Ovary (tissue), 3 donors: ENCODE measurements at regions not wholly inside any gene's neighbourhood (a gene's known extent, or its start where the extent isn't known, plus 50 kb on each side); places are given as distances from the start of the nearest gene placed in this dataset.

Experiments
- EP300 ChIP-seq: sonication (generic); formaldehyde crosslinking; IDR thresholded peaks from one replicate; pipeline ENCODE4 v1.6.1; 2017; ENCODE audit warnings: antibody characterized with exemption
- TF ChIP-seq, protein P1 (sequence below), 3 donors: fragments of 450-650 bp in 2 of 3; fragments of 200-600 bp in 1 of 3; IDR thresholded peaks; one replicate each; pipeline versions ENCODE4 v1.5.1 to v1.8.0; 2016 to 2022; ENCODE audit warnings: antibody characterized with exemption in 3 of 3, mild to moderate bottlenecking in 1 of 3
- donor health status: DM: no; HTN: no; CAD: no.

DNA sequence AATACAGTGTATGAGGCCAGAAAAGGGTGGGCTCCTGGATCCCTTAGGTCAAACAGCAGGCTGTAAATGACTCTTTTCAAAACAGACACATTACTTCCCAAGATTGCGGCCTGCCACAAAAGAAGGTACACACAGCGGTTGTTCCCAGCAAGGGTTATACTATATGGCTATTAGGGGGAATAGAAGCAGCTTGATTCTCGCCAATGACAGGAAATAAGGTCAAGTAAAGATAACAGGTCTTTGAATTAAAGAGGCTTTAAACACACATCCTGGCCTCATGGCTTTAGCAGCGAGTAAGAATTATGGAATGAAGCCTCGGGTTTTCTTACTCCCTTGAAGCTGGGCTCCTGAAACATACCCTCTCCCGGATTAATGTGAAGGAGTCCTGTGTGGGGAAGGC, 58.3 kb downstream of the CYP26A1 start:
- TF ChIP-seq, protein P1, sequence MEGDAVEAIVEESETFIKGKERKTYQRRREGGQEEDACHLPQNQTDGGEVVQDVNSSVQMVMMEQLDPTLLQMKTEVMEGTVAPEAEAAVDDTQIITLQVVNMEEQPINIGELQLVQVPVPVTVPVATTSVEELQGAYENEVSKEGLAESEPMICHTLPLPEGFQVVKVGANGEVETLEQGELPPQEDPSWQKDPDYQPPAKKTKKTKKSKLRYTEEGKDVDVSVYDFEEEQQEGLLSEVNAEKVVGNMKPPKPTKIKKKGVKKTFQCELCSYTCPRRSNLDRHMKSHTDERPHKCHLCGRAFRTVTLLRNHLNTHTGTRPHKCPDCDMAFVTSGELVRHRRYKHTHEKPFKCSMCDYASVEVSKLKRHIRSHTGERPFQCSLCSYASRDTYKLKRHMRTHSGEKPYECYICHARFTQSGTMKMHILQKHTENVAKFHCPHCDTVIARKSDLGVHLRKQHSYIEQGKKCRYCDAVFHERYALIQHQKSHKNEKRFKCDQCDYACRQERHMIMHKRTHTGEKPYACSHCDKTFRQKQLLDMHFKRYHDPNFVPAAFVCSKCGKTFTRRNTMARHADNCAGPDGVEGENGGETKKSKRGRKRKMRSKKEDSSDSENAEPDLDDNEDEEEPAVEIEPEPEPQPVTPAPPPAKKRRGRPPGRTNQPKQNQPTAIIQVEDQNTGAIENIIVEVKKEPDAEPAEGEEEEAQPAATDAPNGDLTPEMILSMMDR (IDR thresholded peaks at IDR 0.05): no peak
- no peak for TF ChIP-seq EP300
